ENCODE measurements at regions not wholly inside any gene's neighbourhood (a gene's known extent, or its start where the extent isn't known, plus 50 kb on each side); places are given as distances from the start of the nearest gene placed in this dataset.

DNA sequence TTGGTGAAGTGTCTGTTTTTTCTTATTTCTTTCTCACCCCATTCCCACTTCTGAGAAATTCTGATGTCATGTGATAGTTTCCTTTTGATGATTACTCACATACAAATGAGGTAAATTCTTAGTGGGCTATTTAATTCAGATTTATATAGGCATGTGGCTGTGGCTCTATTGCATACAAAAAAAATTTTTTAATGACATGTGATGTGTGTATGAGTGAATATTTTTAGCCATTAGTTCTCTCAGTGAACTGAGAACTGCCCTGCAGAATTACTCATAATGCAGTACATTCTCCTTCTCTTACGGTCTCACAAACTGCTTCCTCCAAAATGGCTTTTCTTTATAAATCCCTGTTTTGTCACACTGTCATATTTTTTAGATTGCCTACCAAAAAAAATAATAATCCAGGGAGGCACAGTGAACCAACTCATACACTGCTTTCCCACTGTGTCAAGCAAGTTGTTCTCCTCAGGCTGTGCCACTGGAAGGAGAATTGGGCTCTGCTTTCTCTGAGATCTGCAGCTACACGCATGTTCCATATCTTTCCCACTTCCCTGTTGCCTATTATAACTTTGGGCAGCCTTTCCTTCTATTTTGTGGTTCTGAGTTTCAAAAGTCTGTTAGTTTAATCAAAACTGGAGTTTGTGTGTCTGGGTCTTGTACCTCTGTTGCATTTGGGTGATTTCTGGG lies 415.7 kb upstream of the THBS1 start:
- WGBS (ENCODE audit: missing lambda C conversion rate) = 98% methylated on average over 2 of the region's 2 CpGs
- H3K27ac ChIP-seq = no peak overlapping the region
- CTCF ChIA-PET = no interaction called here

DNA sequence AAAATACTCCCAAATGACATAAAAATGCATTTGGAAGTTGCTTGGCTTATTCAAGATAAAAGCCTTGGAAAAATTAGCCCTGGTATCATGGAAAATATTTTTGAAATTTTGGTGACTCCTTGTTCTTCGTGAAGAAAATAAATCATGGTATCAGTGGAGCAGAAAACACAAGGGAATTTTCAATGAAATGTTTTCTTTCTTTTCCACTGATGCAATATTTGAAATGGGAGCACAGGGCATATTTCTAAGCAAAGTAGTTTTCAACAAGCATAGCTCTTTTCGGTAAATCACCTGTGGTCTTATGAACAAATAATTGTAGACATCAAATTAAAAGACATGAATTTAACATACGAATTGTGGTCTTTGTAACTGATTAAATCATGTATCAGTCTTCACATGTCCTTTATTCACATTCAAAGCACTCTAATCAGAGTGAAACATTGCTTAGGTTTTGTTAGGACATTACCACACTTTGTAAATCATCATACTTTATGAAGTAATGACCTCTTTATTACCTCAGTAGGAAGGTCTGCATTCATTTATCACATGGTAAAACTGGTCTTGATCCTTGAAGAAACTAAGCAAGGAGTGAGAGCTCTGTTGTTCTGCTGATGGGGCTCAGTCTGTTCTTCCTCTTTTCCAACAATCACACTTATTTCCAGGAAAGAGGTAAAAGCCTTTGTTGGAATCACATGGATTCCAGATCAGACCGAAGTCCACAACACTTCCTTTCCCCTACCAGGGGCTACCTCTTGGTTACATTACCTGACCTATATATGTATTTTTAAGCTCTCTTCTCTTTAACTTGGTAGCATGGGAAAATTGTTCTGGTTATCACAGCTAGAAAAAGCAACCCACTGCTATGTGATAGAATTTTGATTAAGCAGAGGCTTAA lies 413.5 kb upstream of the THBS1 start:
- Histone ChIP-seq H3K27ac (peak overlapping the region in 1 of 2 experiments; percentile 32; a peak in 1 of 6 replicates), H3K4me1 (peaks cover 10% of the 10 kb centered on the region), H3K9me3 (no peaks in the 10 kb centered on the region), H3K4me2 (no peak overlapping the region), H3K4me3 (no peak overlapping the region)
- DNase-seq (ENCODE audit: low read depth in 1 of 2, low spot score in 1 of 2) (no peak), FAIRE-seq (no peak), ATAC-seq (no peak)
- TF ChIP-seq, protein P1, sequence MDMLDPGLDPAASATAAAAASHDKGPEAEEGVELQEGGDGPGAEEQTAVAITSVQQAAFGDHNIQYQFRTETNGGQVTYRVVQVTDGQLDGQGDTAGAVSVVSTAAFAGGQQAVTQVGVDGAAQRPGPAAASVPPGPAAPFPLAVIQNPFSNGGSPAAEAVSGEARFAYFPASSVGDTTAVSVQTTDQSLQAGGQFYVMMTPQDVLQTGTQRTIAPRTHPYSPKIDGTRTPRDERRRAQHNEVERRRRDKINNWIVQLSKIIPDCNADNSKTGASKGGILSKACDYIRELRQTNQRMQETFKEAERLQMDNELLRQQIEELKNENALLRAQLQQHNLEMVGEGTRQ (IDR thresholded peaks at IDR 0.05) = no peak
- TF ChIP-seq ZC3H11A (IDR thresholded peaks at IDR 0.05) (no peak), HMGXB4 (CRISPR knock-in tag; IDR thresholded peaks at IDR 0.05; ENCODE audit: borderline replicate concordance) (no peak), ESRRA (IDR thresholded peaks at IDR 0.05; ENCODE audit: borderline replicate concordance, low read length) (no peak), HOXB13 (CRISPR knock-in tag; IDR thresholded peaks at IDR 0.05; ENCODE audit: low read depth) (no peak), RARB (CRISPR knock-in tag; IDR thresholded peaks at IDR 0.05) (no peak), MYC (IDR thresholded peaks at IDR 0.05; ENCODE audit: borderline replicate concordance, low read length) (no peak), BHLHE40 (IDR thresholded peaks at IDR 0.05; ENCODE audit: low read depth, low read length) (no peak), GATA3 (IDR thresholded peaks at IDR 0.05; ENCODE audit: borderline replicate concordance) (no peak), EHF (CRISPR knock-in tag; IDR thresholded peaks at IDR 0.05) (no peak), TP53 (CRISPR knock-in tag; IDR thresholded peaks at IDR 0.05) (no peak), RNF2 (IDR thresholded peaks at IDR 0.05; ENCODE audit: borderline replicate concordance, low read depth) (no peak), TFCP2L1 (CRISPR knock-in tag; IDR thresholded peaks at IDR 0.05) (no peak)
- TF ChIP-seq, protein P2, sequence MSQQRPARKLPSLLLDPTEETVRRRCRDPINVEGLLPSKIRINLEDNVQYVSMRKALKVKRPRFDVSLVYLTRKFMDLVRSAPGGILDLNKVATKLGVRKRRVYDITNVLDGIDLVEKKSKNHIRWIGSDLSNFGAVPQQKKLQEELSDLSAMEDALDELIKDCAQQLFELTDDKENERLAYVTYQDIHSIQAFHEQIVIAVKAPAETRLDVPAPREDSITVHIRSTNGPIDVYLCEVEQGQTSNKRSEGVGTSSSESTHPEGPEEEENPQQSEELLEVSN (IDR thresholded peaks at IDR 0.05; ENCODE audit: borderline replicate concordance, low read depth) = no peak
- TF ChIP-seq, protein P3, sequence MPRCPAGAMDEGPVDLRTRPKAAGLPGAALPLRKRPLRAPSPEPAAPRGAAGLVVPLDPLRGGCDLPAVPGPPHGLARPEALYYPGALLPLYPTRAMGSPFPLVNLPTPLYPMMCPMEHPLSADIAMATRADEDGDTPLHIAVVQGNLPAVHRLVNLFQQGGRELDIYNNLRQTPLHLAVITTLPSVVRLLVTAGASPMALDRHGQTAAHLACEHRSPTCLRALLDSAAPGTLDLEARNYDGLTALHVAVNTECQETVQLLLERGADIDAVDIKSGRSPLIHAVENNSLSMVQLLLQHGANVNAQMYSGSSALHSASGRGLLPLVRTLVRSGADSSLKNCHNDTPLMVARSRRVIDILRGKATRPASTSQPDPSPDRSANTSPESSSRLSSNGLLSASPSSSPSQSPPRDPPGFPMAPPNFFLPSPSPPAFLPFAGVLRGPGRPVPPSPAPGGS (IDR thresholded peaks at IDR 0.05) = no peak
- ChIA-PET CTCF (interaction anchor here (1.4 to 1.7 kb wide), 2 partner anchors 413 to 460 kb away, joined by 4 to 7 read pairs; partner anchors contain the start of gene THBS1), POLR2A (no interaction called here)
- WGBS (ENCODE audit: missing lambda C conversion rate) = 82% methylated on average over 4 of the region's 4 CpGs

More for the DNA sequence above, 415.7 kb upstream of the THBS1 start:
- Histone ChIP-seq H3K4me3 (no peak overlapping the region), H3K4me2 (no peak overlapping the region), H3K9me3 (peaks cover 2% of the 10 kb centered on the region; the same call in 1 of the 3 replicates), H3K4me1 (no peaks in the 10 kb centered on the region)
- POLR2A ChIA-PET = no interaction called here
- DNase-seq (ENCODE audit: low read depth in 1 of 2, low spot score in 1 of 2) = no peak
- TF ChIP-seq POLR2A (IDR thresholded peaks at IDR 0.05; ENCODE audit: low read length) (no peak), KDM5A (IDR thresholded peaks at IDR 0.05) (no peak), HES2 (IDR thresholded peaks at IDR 0.05) (no peak), HOXB5 (CRISPR knock-in tag; IDR thresholded peaks at IDR 0.05) (no peak), RCOR1 (IDR thresholded peaks at IDR 0.05; ENCODE audit: low read depth, low read length) (no peak)
- no peak for FAIRE-seq
- no peak for ATAC-seq

Data from A549 (cell line).